Ammon's horn (tissue), 1 donor: ENCODE measurements at regions not wholly inside any gene's neighbourhood (a gene's known extent, or its start where the extent isn't known, plus 50 kb on each side); places are given as distances from the start of the nearest gene placed in this dataset.
"Not testable (repeated sequence)": the region's sequence is repeated elsewhere in the genome, so short reads cannot be mapped to it uniquely, and the experiment has no call there.

ENCODE experiments used
- DNase-seq: peaks from one replicate; pipeline ENCODE4 v3.0.0-alpha.2; 2016; ENCODE audit warnings: low spot score

DNA sequence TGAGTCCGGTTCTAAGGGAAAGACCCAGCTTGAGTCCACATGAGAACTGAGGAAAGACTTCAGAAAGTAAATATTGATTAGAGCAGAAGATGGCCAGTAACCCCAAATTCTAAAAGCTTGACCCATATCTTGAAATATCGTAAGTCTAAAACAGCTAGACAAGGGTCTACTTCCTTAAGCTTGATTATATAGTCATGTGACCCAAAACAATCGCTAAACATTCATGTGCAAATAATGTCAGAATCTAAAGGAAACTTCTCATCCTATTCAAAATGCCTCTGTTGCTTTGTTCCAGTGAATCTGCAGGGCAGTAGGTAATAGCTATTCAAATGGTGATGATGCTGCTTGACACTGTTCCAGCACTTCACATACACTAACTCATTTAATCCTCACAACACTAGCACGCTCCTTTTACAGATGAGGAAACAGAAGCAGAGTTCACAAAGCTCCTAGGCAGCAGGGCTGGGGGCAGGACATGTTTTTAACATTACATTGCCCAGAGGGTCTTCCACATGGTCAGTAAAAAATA is 52.6 kb downstream of the TCF20 start:
- DNase-seq: no peak

DNA sequence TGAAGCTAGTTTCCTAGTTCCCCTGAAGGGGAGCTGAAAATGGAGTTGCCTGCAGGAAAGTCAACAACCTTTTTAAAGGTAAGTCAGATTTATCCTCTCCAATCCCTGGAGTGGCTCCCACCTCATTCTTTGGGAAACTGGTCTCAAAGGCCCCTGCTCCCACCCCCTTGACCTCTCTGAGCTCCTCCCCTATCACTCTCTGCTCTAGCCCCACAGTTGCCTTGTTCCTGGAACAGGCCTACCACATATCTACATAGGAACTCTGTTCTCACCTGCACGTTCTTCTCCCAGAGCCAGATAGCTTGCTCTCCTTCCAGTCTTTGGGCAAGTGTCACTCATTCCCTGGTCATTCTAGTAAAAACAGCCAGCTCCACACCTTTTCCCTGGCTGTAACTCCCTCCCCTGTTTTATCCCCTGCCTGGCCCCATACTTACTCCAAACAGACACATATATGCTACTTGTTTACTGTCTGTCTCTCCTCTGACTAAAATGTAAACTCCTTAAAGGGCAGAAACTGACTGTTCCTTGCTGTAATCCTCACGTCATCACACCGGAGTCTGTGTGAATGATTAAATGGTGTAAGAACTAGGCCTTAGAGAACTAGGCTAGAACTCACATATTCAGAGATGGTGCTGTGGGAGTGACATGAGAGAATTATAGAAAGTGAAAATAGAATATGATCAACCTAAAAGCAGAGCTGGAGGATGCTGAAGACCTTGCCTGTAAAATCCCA is 53.3 kb downstream of the TCF20 start:
- DNase-seq: no peak

- peak; percentile 96 for DNase-seq
These were observed 55.6 kb downstream of the TCF20 start for GRCh38 chr22:42214633-42215415.

DNA sequence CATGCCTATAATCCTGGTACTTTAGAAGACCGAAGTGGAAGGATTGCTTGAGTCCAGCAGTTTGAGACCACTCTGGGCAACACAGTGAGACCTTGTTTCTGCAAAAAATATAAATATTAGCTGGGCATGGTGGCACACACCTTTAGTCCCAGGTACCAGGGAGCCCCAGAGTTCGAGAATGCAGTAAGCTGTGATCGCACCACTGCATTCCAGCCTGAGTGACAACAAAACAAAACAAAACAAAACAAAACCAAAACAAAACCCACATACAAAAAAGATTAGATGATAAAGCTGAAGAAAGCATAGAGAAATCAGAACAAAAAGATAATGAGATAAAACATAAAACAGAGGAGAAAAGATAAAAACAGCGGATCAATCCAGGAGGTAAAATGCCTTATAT is 62.1 kb downstream of the TCF20 start:
- no peak for DNase-seq

- no peak for DNase-seq
These were observed 62.5 kb downstream of the TCF20 start for GRCh38 chr22:42207918-42208317.

DNA sequence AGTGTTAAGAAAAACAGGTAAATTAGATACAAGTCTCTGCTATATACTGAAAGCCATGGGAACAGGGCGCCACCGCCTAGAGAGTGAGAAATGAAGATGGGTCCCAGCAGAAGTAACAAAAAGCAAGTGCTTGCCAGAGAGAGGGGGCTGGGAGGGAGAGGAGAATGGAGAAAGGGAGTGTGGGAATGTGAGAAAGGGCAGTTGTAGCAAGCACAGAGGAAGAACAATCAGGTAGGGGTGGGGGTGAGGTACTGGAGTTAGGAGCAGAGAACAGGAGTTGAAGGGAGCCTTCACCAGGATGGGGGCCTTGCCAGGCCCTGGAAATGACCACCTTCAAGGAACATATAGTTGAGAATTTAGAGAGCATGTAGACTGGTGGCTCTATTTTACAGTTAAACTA is 66.8 kb downstream of the TCF20 start:
- no peak for DNase-seq

- no peak for DNase-seq
These were observed 67.8 kb downstream of the TCF20 start for GRCh38 chr22:42202669-42203068.

DNA sequence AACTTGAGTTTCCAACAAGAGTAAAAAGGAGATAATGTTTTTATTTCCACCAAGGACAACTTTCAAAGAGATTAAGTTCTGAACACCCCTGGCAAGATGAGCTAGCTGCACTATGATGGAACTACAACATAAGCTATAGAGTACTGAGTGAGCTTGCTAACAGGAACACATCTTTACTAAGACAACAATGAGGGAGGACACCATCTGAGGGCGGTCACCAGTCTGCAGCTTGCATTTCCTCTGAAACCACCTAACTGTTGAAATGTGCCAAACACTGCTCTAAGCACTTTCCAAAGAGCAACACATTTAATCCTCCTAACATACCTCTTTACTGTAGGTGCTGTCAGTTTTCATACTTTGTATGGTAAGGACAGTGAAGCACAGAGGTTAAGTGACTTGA is 68.4 kb downstream of the TCF20 start:
- no peak for DNase-seq

DNA sequence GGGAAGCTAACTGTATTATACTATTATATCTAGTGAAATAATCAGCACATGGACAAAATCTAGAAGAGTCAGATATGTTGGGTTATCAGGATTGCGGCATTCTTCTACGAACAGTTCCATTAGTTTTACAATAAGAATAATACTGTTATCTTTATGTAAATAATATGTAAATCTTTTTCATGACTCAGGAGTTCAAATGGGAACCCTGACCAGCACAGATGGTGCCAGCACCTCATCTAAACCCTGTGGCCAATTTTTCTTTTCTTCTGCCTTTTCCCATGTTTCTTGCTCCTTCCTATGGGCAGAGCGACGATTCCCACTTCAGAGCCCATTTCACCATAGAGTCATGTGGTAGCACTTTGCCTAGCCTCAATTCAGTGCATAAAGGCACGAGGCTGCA is 68.4 kb upstream of the CYP2D6 start:
- DNase-seq: no peak

DNA sequence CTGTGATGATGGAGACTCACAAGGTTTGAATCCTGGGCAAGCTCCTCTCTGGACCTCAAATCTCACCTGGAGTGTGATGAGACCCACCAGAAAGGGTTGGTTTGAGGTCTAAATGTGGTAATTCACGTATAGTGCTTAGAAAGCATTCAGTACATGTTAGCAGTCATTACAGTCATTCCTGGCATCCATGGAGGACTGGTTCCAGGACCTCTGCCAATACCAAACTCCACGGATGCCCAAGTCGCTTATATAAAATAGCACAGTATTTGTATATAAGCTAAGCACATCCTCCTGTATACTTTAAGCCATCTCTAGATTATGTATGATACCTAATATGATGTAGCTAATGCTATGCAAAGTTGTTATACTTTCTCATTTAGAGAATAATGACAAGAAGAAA is 67.6 kb upstream of the CYP2D6 start:
- DNase-seq: no peak

DNA sequence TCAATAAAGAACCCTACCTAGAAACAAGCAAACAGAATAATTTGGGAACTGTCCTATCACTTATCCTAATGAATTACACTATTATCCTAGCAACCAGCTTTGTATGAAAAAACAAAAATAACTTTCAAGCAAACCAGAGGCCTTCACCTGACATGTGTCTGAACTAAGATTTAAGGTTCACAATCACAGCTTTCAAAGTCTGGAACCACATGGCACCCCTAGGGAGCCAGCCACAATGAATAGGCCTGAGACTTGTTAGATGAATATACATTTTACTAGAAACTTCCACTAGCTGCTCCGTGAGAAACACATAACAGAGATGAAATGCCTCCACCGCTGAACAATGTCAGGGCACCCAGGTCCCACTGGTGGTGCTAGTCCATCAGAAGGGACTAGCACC is 65.8 kb upstream of the CYP2D6 start:
- no peak for DNase-seq

GRCh38 chr22:42194953-42195352 is 64.3 kb upstream of the CYP2D6 start:
- no peak for DNase-seq

DNA sequence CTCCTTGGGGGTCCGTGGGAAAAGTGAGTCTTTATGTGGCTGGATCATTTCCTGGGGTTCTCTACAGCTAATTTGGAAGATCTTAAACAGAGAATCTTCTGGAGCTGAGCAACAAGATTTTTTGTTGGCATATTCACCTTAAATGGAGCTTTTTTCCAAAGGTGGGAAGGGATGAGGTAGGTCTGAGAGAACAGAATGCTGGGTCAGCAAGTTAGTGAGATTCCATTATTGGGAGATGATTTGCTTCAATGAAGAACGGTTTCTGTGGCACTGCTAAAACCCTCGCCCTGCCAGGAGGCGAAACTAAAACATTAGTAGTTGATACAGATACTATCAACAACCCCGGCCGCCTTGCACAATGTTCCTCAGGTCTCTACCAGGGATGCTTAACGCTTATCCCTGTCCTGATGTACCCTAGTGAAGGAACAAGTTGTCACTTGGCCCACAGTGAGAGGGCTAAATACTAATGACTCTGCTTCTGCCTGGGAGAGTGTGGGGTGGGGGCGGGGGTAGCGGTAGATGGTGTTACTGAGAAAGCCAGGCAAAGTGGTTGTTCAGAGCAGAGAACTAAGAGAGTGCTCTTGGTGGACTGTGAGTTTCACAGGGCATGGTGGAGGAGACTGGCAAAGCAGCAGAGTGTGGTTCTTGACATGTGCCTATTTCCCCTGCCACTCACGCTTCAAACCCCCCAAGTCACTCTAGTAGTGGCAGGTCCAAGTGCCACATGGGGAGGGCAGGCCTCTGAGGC is 63.7 kb upstream of the CYP2D6 start:
- no peak for DNase-seq

DNA sequence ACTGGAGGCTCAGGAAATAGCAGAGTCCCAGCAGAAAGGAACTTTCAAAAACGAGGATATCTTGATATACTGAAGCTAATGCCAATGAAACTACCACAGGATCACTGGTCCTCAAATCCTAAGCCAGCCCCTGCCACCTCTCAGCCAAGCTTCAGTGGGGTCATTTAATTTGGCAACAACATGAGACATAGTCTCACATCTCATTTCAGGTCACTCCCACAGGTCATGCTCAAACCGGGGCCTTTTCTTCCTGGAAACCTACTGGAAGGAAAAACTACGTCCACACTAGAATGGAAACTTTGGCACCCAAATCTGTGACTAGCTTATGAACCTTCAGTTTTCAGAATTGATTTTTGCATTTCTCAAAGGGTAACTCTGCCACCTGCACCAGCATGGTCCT is 61.9 kb upstream of the CYP2D6 start:
- no peak for DNase-seq

GRCh38 chr22:42190274-42190673 is 59.7 kb upstream of the CYP2D6 start:
- DNase-seq: no peak

- DNase-seq: no peak
These were observed 59.2 kb upstream of the CYP2D6 start for GRCh38 chr22:42189761-42190160.

DNA sequence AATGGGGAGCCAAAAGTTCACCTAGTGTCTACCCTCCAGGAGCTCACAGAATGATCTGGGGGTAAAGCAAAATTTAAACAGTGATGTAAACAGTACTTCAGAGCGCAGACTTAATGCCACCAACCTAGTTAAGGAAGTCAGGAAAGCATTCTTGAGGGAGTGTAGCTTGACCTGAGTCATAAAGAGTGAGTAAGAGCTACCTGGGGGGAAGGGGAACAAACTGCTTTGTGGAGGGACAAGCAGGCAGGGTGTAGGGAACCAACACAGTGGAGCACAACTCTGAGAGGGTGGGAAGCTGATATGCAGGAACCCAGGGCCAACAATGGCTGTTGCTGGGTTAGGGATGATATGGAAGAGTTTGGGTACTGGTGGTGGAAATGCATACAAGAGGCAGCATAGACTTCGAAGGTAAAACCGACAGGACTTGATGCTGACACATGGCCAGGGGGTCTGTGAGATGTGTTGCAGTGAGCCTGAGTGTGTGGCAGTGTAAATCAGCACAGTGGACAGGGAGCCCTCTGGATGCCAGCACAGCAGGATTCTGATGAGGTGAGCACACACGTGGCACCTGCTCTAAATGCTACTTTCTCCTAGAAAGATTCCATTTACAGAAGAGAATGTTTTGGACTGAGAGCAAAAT is 58.3 kb upstream of the CYP2D6 start:
- DNase-seq: no peak

DNA sequence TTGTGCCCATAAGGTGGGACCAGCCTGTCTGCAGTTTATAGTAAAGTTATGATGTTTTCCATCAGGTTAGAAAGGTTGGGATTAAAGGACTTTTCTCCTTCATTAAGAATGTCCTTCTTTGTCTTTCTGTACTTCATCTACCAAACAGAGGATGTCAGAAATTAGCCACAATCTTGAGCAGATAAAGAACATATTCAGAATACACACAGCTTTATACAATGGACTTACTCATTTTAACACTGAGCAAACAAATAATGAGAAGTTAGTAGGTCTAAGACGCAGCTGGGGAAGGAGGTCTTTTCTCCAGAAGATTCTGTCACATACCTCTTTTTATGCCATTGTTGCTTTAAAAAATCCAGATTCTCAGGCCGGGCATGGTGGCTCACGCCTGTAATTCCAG is 57.0 kb upstream of the CYP2D6 start:
- no peak for DNase-seq

- DNase-seq: no peak
These were observed 55.4 kb upstream of the CYP2D6 start for GRCh38 chr22:42185915-42186439.

DNA sequence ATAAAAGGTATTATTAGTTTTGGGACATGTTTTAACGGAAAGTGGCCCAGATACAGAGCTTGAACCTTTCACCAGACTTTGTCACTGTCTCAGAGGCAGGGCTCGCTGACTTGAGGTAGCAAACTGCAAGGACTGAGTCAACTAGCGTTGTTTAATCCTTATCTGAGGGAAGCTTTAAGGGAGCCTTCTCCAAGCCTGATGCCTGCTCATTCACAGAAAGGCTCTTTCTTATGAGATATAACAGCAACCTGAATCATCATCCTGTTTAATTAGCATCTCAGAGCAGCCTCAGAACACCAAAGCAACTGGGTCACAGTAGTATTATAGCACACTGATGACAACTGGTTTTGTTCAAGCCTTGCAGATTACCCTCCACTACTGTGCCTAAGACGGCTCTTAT is 54.2 kb upstream of the CYP2D6 start:
- no peak for DNase-seq

DNA sequence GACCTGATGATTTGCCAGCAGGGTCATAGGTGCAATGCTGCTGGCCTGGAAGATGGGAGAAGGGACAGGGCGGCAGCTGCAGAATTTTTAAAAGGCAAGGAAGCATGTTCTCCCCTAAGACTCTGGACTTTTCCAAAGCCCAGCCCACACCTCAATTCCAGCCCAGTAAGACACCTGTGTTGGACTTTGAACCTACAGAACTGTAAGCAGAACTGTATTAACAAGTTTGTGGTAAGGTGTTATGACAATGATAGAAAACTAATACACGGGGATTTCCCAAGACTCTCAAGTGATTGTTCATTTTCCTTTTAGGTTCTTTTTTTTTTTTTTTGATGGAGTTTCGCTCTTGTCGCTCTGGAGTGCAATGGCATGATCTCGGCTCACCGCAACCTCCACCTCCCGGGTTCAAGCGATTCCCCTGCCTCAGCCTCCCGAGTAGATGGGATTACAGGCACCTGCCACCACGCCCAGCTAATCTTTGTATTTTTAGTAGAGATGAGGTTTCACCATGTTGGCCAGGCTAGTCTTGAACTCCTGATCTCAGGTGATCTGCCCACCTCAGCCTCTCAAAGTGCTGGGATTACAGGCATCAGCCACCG is 53.0 kb upstream of the CYP2D6 start:
- not testable (repeated sequence) for DNase-seq
